LNCAP (cell line): ENCODE measurements at regions not wholly inside any gene's neighbourhood (a gene's known extent, or its start where the extent isn't known, plus 50 kb on each side); places are given as distances from the start of the nearest gene placed in this dataset.

Experiments
- CTCF ChIP-seq: fragments of 450-650 bp; IDR thresholded peaks from 2 replicates; pipeline ENCODE4 v1.5.1; 2017; ENCODE audit warnings: mild to moderate bottlenecking

DNA sequence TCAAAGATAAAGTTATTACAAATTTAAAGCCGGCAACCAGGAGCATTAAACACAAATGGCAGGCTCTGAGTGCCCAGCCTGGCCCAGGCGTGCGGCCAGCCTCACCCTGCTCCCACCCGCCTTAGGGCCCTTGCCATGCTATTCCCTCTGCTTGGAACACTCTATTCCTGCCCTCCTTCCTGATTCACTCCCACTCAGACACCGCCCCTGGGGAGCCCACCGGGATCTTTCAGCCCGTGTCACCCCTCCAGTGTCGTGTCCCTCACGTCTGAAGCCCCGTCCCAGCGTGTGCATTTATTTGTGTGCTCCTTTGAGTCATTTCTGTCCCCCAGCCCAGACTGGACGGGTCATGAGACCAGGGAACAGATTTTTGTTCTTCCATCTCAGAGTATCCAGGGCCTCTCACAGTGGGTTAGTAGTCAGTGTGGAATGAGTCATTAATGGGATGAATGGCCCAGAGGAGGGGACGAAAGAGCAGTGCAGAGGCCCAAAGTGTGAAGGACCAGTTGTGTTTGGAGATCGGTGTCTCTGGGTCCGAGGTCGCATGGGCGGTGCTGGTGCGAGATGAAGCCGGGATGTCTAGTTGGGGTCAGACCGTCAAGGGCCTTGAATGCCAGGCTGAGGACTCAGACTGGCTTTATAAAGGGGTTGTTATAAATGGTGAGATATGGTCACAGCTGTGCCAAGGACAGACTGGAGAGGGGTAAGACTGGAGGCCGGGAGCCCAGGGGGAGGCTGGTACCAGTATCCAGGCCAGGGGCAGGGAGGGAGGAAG, 58.9 kb upstream of the SLC6A6 start:
- no peak for TF ChIP-seq CTCF

- no peak for TF ChIP-seq CTCF
Observed at GRCh38 chr3:14344351-14344750, 58.1 kb upstream of the SLC6A6 start.

DNA sequence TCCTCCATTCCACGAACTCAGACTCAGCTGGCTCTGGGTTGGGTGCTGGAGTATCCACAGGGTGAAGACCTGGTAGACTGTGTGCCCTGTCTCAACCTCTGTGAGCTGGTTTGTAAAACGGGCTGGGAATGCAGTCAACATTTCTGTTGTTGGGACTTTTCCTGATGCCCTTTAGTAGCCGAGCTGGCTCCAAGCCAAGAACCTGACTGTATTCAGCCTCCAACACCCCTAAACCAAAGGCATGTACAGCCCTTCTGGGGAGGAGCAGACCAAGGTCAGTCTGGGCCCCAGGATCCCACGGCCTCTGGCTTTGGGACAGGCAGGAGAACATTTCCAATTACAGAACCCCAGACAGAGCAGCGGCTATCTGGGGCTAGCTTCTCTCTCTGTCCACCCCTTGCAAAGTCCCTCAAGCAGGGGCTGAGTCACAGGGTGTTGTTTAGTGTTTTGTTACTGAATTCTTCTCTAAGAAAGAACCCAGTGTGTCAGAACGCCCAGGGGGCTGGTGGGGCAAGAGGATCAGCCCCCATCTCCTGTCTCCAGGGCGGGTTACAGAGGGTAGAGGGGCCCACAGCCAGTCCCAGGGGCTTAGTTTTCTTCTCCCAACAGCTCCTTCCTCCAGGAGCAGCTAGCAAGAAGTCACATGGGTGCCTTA, 56.8 kb upstream of the SLC6A6 start:
- no peak for TF ChIP-seq CTCF

DNA sequence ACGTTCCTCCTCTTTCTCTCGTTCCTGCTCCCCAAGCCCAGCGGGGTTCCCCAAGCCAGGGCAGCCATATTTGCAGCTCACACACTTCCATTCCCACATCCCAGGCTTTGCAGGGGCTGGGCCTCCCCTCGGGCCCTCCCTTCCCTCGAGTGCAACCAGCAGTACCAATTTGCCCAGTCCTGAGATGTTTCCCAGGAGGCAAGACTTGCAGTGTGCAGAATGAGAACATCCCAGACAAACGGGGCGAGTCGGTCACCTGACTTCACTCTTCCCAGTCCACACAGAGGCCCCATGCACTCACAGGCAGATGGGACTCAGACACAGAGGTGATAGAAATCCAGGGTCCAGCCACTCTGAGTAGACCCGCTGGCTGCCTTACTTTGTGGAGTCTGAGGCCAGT, 56.2 kb upstream of the SLC6A6 start:
- TF ChIP-seq CTCF = no peak

DNA sequence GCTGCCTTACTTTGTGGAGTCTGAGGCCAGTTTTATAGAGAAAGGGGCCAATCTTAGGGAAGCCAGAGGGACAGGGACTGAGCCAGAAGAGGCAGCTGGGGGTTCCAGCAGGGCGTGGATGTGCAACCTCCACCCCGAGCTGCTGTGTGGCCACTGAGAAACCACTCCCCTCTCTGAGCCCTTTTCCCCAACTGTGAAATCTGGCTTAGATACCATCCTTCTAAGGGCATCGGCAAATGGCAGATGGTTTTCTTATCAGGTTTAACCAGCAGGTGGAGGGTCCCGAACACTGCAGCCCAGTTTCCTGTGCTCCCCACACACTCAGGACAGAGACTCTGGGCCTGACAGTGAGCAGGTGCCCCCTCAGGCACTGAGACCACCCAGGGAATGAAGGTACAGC, 55.8 kb upstream of the SLC6A6 start:
- no peak for TF ChIP-seq CTCF

DNA sequence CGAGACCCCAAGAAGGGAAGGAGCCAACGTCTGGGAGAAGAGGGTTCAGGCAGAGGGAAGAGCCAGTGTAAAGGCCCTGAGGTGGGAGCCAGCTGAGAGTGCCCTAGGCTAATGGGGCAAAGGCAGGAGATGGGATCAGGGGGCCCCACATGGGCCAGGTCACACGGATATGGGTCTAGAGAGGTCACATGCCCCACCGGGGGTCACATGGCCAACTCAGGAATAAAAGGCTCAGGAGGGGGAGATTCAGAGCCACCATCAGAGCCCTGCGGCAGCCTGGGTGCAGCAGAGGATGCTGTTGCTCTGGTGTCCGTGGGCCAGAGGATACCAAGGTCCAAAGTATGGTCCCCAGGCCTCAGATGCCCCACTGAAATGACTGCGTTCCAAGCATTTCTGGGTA, 55.3 kb upstream of the SLC6A6 start:
- no peak for TF ChIP-seq CTCF

GRCh38 chr3:14351617-14352001, 50.8 kb upstream of the SLC6A6 start:
- no peak for TF ChIP-seq CTCF
